ENCODE measurements at regions not wholly inside any gene's neighbourhood (a gene's known extent, or its start where the extent isn't known, plus 50 kb on each side); places are given as distances from the start of the nearest gene placed in this dataset.

DNA sequence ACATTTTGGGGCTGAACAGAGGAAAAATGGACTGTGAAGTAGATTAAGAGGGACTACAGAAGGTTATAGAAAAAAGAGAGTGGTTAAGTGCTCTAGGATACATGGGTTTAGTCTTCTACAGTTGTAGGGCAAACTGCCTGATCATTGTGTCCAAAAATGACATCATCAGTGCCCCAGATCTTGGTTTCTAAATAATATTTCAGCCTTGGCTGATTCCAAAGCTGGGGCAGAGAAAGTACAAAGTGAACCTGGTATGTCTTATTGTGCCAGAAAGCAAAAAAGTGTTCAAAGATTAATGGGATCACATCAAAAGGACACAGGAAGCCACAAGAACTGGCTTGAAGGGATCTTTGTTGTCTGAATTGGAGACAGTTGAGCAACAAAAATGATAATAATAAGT is 97.1 kb upstream of the ZNF521 start:
- TF ChIP-seq, protein P1, sequence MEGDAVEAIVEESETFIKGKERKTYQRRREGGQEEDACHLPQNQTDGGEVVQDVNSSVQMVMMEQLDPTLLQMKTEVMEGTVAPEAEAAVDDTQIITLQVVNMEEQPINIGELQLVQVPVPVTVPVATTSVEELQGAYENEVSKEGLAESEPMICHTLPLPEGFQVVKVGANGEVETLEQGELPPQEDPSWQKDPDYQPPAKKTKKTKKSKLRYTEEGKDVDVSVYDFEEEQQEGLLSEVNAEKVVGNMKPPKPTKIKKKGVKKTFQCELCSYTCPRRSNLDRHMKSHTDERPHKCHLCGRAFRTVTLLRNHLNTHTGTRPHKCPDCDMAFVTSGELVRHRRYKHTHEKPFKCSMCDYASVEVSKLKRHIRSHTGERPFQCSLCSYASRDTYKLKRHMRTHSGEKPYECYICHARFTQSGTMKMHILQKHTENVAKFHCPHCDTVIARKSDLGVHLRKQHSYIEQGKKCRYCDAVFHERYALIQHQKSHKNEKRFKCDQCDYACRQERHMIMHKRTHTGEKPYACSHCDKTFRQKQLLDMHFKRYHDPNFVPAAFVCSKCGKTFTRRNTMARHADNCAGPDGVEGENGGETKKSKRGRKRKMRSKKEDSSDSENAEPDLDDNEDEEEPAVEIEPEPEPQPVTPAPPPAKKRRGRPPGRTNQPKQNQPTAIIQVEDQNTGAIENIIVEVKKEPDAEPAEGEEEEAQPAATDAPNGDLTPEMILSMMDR (IDR thresholded peaks at IDR 0.05; ENCODE audit: low read depth, low read length), result no peak
- H3K36me3 ChIP-seq, result no peaks in the 10 kb centered on the region
- no peaks in the 10 kb centered on the region for H3K27me3 ChIP-seq
- no peaks in the 10 kb centered on the region for H3K9me3 ChIP-seq
- no peak for DNase-seq
- H3K4me3 ChIP-seq (ENCODE audit: low read depth, low read length), result no peak overlapping the region
- H3K4me1 ChIP-seq, result no peaks in the 10 kb centered on the region

- Histone ChIP-seq H3K4me3 (ENCODE audit: low read depth, low read length) (no peak overlapping the region), H3K27me3 (no peaks in the 10 kb centered on the region), H3K4me1 (no peaks in the 10 kb centered on the region), H3K9me3 (no peaks in the 10 kb centered on the region), H3K36me3 (no peaks in the 10 kb centered on the region)
- DNase-seq, result no peak
- TF ChIP-seq, protein P1 (IDR thresholded peaks at IDR 0.05; ENCODE audit: low read depth, low read length), result no peak
These were observed 95.0 kb upstream of the ZNF521 start for GRCh38 chr18:25446972-25447371.

- no peaks in the 10 kb centered on the region for H3K4me1 ChIP-seq
- H3K36me3 ChIP-seq, result no peaks in the 10 kb centered on the region
- DNase-seq, result no peak
- H3K4me3 ChIP-seq (ENCODE audit: low read depth, low read length), result no peak overlapping the region
- TF ChIP-seq, protein P1 (IDR thresholded peaks at IDR 0.05; ENCODE audit: low read depth, low read length), result no peak
- no peaks in the 10 kb centered on the region for H3K27me3 ChIP-seq
- no peaks in the 10 kb centered on the region for H3K9me3 ChIP-seq
These were observed 93.5 kb upstream of the ZNF521 start for GRCh38 chr18:25445430-25445829.

DNA sequence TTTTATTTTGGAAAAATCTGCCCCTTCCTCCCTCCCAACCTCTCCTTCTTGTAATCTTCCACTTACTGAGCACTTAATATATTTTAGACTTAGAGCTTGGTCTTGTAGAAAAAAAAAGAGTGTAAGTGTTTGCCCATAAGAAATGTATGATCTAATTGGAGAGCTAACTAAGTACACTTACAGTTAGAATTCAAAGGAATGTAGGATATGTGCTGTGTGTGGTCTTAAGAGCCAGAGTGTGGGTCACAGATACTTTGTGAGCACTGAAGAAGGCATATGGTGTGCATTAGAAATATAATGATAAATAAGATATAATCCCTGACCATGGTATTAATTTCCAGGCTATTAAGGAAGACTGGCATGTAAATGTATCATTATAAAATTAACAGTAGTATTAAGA is 91.8 kb upstream of the ZNF521 start:
- Histone ChIP-seq H3K36me3 (no peaks in the 10 kb centered on the region), H3K27me3 (no peaks in the 10 kb centered on the region), H3K9me3 (no peaks in the 10 kb centered on the region), H3K4me1 (no peaks in the 10 kb centered on the region), H3K4me3 (ENCODE audit: low read depth, low read length) (no peak overlapping the region)
- no peak for DNase-seq
- TF ChIP-seq, protein P1 (IDR thresholded peaks at IDR 0.05; ENCODE audit: low read depth, low read length), result no peak

- no peaks in the 10 kb centered on the region for H3K9me3 ChIP-seq
- TF ChIP-seq, protein P1 (IDR thresholded peaks at IDR 0.05; ENCODE audit: low read depth, low read length), result no peak
- no peaks in the 10 kb centered on the region for H3K4me1 ChIP-seq
- H3K36me3 ChIP-seq, result no peaks in the 10 kb centered on the region
- no peaks in the 10 kb centered on the region for H3K27me3 ChIP-seq
- H3K4me3 ChIP-seq (ENCODE audit: low read depth, low read length), result no peak overlapping the region
- no peak for DNase-seq
These were observed 83.3 kb upstream of the ZNF521 start for GRCh38 chr18:25435149-25435782.

DNA sequence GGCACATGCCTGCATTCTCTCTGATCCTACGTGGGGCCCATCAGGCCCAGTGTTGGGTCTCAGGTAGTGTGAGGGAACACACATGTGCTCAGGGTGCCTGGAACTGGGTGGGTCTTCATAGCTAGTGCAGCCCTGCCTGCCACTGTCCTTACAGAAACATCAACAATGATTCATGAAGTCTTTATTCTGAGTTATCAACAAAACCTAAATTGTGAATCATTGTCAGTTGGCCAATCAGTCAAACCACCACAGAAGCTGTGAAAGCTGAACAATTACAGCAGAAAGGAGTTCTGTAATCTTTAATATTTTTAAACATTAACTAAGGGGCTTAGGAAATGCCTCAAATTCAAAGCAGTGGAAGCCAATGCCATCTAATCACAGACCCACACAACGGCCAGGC is 82.8 kb upstream of the ZNF521 start:
- Histone ChIP-seq H3K36me3 (no peaks in the 10 kb centered on the region), H3K4me3 (ENCODE audit: low read depth, low read length) (no peak overlapping the region), H3K27me3 (no peaks in the 10 kb centered on the region), H3K4me1 (no peaks in the 10 kb centered on the region), H3K9me3 (no peaks in the 10 kb centered on the region)
- TF ChIP-seq, protein P1 (IDR thresholded peaks at IDR 0.05; ENCODE audit: low read depth, low read length), result no peak
- no peak for DNase-seq
